ENCODE measurements at regions not wholly inside any gene's neighbourhood (a gene's known extent, or its start where the extent isn't known, plus 50 kb on each side); places are given as distances from the start of the nearest gene placed in this dataset.
"Not testable (repeated sequence)": the region's sequence is repeated elsewhere in the genome, so short reads cannot be mapped to it uniquely, and the experiment has no call there.

DNA sequence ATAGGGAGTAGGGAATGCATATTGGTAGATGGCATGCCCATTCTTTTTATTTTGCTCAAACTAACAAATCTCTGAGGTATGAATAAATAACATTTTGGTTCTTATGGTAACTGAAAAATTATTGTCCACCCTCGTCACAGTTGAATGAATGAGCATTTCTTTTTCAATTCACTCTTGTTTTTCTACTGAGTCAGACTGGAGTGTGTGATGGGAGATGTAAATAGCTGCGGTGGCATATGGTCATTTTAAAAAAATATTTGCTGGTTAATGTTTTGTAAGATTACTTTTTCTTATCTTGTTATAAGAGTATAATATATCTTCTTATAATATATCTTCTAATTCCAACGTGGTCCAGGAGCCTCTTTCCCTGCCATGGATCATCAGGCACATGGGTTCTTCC is 586.5 kb downstream of the SLITRK5 start:
- Histone ChIP-seq H3K27me3 (no peaks in the 10 kb centered on the region), H3K4me3 (replicated peaks in 1 of 3) (no peak overlapping the region), H3K4me1 (no peaks in the 10 kb centered on the region), H3K36me3 (no peaks in the 10 kb centered on the region), H3K9me3 (no peaks in the 10 kb centered on the region), H3K27ac (no peak overlapping the region)
- TF ChIP-seq POLR2A (IDR thresholded peaks at IDR 0.05): no peak
- TF ChIP-seq, protein P1, sequence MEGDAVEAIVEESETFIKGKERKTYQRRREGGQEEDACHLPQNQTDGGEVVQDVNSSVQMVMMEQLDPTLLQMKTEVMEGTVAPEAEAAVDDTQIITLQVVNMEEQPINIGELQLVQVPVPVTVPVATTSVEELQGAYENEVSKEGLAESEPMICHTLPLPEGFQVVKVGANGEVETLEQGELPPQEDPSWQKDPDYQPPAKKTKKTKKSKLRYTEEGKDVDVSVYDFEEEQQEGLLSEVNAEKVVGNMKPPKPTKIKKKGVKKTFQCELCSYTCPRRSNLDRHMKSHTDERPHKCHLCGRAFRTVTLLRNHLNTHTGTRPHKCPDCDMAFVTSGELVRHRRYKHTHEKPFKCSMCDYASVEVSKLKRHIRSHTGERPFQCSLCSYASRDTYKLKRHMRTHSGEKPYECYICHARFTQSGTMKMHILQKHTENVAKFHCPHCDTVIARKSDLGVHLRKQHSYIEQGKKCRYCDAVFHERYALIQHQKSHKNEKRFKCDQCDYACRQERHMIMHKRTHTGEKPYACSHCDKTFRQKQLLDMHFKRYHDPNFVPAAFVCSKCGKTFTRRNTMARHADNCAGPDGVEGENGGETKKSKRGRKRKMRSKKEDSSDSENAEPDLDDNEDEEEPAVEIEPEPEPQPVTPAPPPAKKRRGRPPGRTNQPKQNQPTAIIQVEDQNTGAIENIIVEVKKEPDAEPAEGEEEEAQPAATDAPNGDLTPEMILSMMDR (IDR thresholded peaks at IDR 0.05): no peak
- 46 to 48% methylated on average over 3 of the region's 3 CpGs for WGBS, 2 donors
- DNase-seq: no peak
- intact Hi-C loops (cut with DNase I): no loop called here

DNA sequence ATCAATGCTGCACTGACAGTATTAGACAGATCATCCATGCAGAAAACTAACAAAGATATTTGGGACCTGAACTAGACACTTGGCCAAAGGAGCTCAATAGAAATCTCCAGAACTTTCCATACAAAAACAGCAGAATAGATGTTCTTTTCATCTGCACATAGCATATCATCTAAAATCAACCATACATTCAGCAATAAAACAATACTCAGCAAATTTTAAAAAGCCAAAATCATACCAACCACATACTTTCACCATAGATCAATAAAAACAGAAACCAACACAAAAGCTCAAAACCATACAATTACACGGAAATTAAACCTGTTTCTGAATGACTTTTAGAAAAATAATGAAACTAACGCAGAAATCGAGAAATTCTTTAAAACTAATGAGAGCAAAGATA is 592.6 kb downstream of the SLITRK5 start:
- intact Hi-C loops (cut with DNase I): no loop called here
- H3K4me1 ChIP-seq: no peaks in the 10 kb centered on the region
- H3K4me3 ChIP-seq (replicated peaks in 1 of 3): no peak overlapping the region
- no peaks in the 10 kb centered on the region for H3K36me3 ChIP-seq
- no peak for DNase-seq
- TF ChIP-seq POLR2A (IDR thresholded peaks at IDR 0.05): no peak
- TF ChIP-seq, protein P1 (IDR thresholded peaks at IDR 0.05): no peak
- H3K9me3 ChIP-seq: no peaks in the 10 kb centered on the region
- H3K27ac ChIP-seq: no peak overlapping the region
- H3K27me3 ChIP-seq: no peaks in the 10 kb centered on the region
- 93 to 94% methylated on average over 3 of the region's 3 CpGs for WGBS, 2 donors

DNA sequence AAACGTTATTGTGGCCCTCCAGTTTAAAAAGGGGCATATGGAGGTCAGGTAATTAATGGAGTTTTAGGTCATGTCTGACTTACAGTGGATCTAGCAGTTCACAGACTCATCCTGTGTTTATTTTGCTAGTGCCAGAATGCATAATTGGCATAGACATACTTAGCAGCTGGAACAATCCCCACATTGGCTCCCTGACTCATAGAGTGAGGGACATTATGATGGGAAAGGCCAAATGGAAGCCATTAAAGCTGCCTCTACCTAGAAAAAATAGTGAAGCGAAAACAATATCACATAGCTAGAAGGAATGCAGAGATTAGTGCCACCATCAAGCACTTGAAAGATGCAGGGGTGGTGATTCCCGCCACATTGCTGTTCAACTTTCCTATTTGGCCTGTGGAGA is 610.7 kb downstream of the SLITRK5 start:
- no peak for TF ChIP-seq POLR2A (IDR thresholded peaks at IDR 0.05)
- TF ChIP-seq, protein P1 (IDR thresholded peaks at IDR 0.05): no peak
- no peaks in the 10 kb centered on the region for H3K4me1 ChIP-seq
- no peaks in the 10 kb centered on the region for H3K27me3 ChIP-seq
- DNase-seq: no peak
- H3K9me3 ChIP-seq: no peaks in the 10 kb centered on the region
- H3K4me3 ChIP-seq (replicated peaks in 1 of 3): no peak overlapping the region
- no peak overlapping the region for H3K27ac ChIP-seq
- H3K36me3 ChIP-seq: no peaks in the 10 kb centered on the region
- intact Hi-C loops (cut with DNase I): no loop called here
- WGBS, 2 donors: 65 to 82% methylated on average over 3 of the region's 3 CpGs

DNA sequence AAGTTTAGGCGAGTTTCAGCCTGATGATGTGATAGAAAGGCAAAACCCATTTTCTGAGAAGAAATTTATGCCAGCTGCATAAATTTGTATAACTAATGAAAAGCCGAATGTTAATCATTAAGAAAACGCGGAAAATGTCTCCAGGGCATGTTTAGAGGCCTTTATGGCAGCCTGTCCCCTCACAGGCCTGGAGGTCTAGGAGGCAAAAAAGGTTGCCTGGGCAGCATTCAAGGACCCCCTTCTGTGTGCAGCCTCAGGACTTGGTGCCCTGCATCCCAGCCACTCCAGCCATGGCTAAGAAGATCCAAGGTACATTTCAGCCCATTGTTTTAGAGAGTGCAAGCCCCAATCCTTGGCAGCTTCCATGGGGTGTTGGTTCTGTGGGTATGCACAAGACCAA is 614.2 kb downstream of the SLITRK5 start:
- H3K4me3 ChIP-seq (replicated peaks in 1 of 3): no peak overlapping the region
- H3K4me1 ChIP-seq: no peaks in the 10 kb centered on the region
- no peaks in the 10 kb centered on the region for H3K36me3 ChIP-seq
- H3K27me3 ChIP-seq: no peaks in the 10 kb centered on the region
- H3K9me3 ChIP-seq: no peaks in the 10 kb centered on the region
- H3K27ac ChIP-seq: no peak overlapping the region
- DNase-seq: no peak
- WGBS, 2 donors: 80 to 92% methylated on average over 4 of the region's 4 CpGs
- TF ChIP-seq, protein P1 (IDR thresholded peaks at IDR 0.05): no peak
- TF ChIP-seq POLR2A (IDR thresholded peaks at IDR 0.05): no peak
- intact Hi-C loops (cut with DNase I): no loop called here

DNA sequence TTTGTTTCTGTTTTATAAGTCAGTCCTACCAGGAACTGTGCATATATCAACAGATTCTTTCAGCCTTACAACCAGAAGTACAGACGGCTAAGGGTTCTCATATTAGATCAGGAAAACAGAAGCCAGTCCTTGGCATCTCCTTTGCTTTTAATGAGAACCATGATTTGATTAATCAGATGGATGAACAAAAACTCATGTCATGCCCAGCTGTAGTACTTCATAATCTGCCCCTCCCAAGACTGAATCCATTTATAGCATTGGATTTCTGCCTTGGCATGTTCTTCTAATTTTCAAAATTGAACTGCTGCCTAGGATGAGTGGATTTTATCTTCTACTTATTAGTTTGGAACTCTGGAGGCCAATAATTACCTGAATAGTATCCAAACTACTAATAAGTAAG is 617.2 kb downstream of the SLITRK5 start:
- TF ChIP-seq POLR2A (IDR thresholded peaks at IDR 0.05): no peak
- TF ChIP-seq, protein P1 (IDR thresholded peaks at IDR 0.05): no peak
- no peaks in the 10 kb centered on the region for H3K36me3 ChIP-seq
- 63 to 70% methylated on average over 1 of the region's 1 CpG for WGBS, 2 donors
- H3K27me3 ChIP-seq: no peaks in the 10 kb centered on the region
- no peaks in the 10 kb centered on the region for H3K4me1 ChIP-seq
- no peak overlapping the region for H3K27ac ChIP-seq
- H3K4me3 ChIP-seq (replicated peaks in 1 of 3): no peak overlapping the region
- no peaks in the 10 kb centered on the region for H3K9me3 ChIP-seq
- intact Hi-C loops (cut with DNase I): no loop called here
- DNase-seq: no peak

DNA sequence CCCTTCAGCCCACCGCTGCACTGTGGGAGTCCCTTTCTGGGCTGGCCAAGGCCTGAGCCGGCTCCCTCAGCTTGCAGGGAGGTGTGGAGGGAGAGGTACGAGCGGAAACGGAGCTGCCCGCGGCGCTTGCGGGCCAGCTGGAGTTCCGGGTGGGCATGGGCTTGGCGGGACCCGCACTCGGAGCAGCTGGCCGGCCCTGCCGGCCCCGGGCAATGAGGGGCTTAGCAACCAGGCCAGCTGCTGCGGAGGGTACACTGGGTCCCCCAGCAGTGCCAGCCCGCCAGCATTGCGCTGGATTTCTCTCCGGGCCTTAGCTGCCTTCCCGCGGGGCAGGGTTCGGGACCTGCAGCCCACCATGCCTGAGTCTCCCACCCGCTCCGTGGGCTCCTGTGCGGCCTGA is 620.6 kb downstream of the SLITRK5 start:
- H3K27ac ChIP-seq; H3K9me3 ChIP-seq; intact Hi-C loops (cut with DNase I); DNase-seq; H3K27me3 ChIP-seq; H3K4me1 ChIP-seq; H3K36me3 ChIP-seq; H3K4me3 ChIP-seq (replicated peaks in 1 of 3): not testable (repeated sequence)
- 94 to 99% methylated on average over 16 to 17 of the region's 26 CpGs for WGBS, 2 donors

Measured in thyroid gland (tissue), 4 donors.